ENCODE measurements at regions not wholly inside any gene's neighbourhood (a gene's known extent, or its start where the extent isn't known, plus 50 kb on each side); places are given as distances from the start of the nearest gene placed in this dataset.
A peak's percentile ranks its signal among the peaks of the same experiment; 100 is the strongest.

GRCh38 chr2:6723865-6724604, 141.7 kb downstream of the CMPK2 start:
- H3K79me1 ChIP-seq (ENCODE audit: low read depth, low read length) = no peaks in the 10 kb centered on the region
- ChIA-PET CTCF (ENCODE audit: partially characterized antibody) (no interaction called here), POLR2A (ENCODE audit: partially characterized antibody) (no interaction called here)
- H4K5ac ChIP-seq (ENCODE audit: insufficient read length, low read depth, low read length) = no peak overlapping the region
- no peak overlapping the region for H4K8ac ChIP-seq (ENCODE audit: extremely low read depth, insufficient read depth, low read length)
- H3K9ac ChIP-seq (replicated peaks in 1 of 4; ENCODE audit: extremely low read depth in 1 of 4, low read depth in 3 of 4, low read length in 3 of 4) = no peak overlapping the region
- H3K18ac ChIP-seq (ENCODE audit: extremely low read depth, low read length) = no peak overlapping the region
- no peaks in the 10 kb centered on the region for H4K20me1 ChIP-seq (replicated peaks in 1 of 2; ENCODE audit: control insufficient read depth in 1 of 2, insufficient read depth in 2 of 2, low read length in 2 of 2)
- no peaks in the 10 kb centered on the region for H3K23me2 ChIP-seq (ENCODE audit: low read depth, low read length)
- H4K91ac ChIP-seq (replicated peaks; ENCODE audit: insufficient read length, low read length) = no peak overlapping the region
- no peak overlapping the region for H2BK15ac ChIP-seq (ENCODE audit: low read length)
- DNase-seq (ENCODE audit: low read depth in 1 of 2, low spot score in 2 of 2) (no peak), FAIRE-seq (no peak)
- no peak overlapping the region for H3K4ac ChIP-seq (replicated peaks; ENCODE audit: insufficient read length, low read depth, low read length)
- no peaks in the 10 kb centered on the region for H3K79me2 ChIP-seq (ENCODE audit: control insufficient read depth in 1 of 2, insufficient read depth in 2 of 2, low read length in 2 of 2)
- H3K9me3 ChIP-seq (ENCODE audit: insufficient read depth in 2 of 2, low read depth in 1 of 2, low read length in 1 of 2) = no peaks in the 10 kb centered on the region
- H2BK5ac ChIP-seq (ENCODE audit: low read depth, low read length) = no peak overlapping the region
- 85% methylated on average over 8 of the region's 8 CpGs; no CpG with 5 or more reads in 1 of the 2 experiments for WGBS, 2 experiments (ENCODE audit: extremely low coverage in 1 of 2, insufficient coverage in 1 of 2, insufficient read length in 1 of 2, insufficient replicate concordance in 2 of 2, low coverage in 1 of 2, low lambda C conversion rate in 2 of 2, missing lambda C conversion rate in 1 of 2)
- H3K56ac ChIP-seq (replicated peaks; ENCODE audit: insufficient read length, low read depth, low read length) = no peak overlapping the region
- H2BK12ac ChIP-seq (ENCODE audit: low read depth, low read length) = no peak overlapping the region
- H2BK20ac ChIP-seq (ENCODE audit: low read length) = no peak overlapping the region
- H3K4me3 ChIP-seq (ENCODE audit: extremely low read depth in 1 of 4, insufficient read depth in 2 of 4, low read depth in 3 of 4, low read length in 4 of 4) = no peak overlapping the region
- no peak overlapping the region for H2AFZ ChIP-seq (ENCODE audit: low read length)
- TF ChIP-seq RXRA (IDR thresholded peaks at IDR 0.05; ENCODE audit: insufficient read depth, low read depth, low read length) (no peak), MAFK (IDR thresholded peaks at IDR 0.05; ENCODE audit: low read depth, low read length) (peak; percentile 61; the same call in 1 of the 2 replicates)
- peaks cover 0 to 3% (median 0%) of the 10 kb centered on the region in 4 experiments; a peak in 1 of 7 replicates for H3K4me1 ChIP-seq (replicated peaks in 1 of 4; ENCODE audit: control insufficient read depth in 3 of 4, insufficient read depth in 4 of 4, low read length in 3 of 4)
- no peak overlapping the region for H3K23ac ChIP-seq (ENCODE audit: insufficient read length)
- no peak overlapping the region for H2BK120ac ChIP-seq (replicated peaks; ENCODE audit: low read depth, low read length)
- H3K27ac ChIP-seq (ENCODE audit: low read depth, low read length) = no peak overlapping the region
- no peak overlapping the region for H3K14ac ChIP-seq (ENCODE audit: insufficient read length)
- no peak overlapping the region for H2AK5ac ChIP-seq (ENCODE audit: low read depth, low read length)
- H3K4me2 ChIP-seq (ENCODE audit: insufficient read depth in 1 of 2, low read depth in 2 of 2, low read length in 2 of 2) = no peak overlapping the region
- H3K27me3 ChIP-seq (replicated peaks in 1 of 4; ENCODE audit: control insufficient read depth in 3 of 4, extremely low read depth in 1 of 4, insufficient read depth in 3 of 4, low read length in 3 of 4) = no peaks in the 10 kb centered on the region
- no peaks in the 10 kb centered on the region for H3K36me3 ChIP-seq (ENCODE audit: control insufficient read depth in 2 of 4, insufficient read depth in 4 of 4, low read length in 3 of 4)

All from H1 (cell line).